Uterus (tissue), 2 donors: ENCODE measurements at regions not wholly inside any gene's neighbourhood (a gene's known extent, or its start where the extent isn't known, plus 50 kb on each side); places are given as distances from the start of the nearest gene placed in this dataset.

Source experiments
- POLR2A ChIP-seq, 2 donors: fragments of 450-650 bp; IDR thresholded peaks; one replicate each; pipeline ENCODE4 v1.6.1; 2016; ENCODE audit warnings: antibody characterized with exemption in 2 of 2, mild to moderate bottlenecking in 1 of 2, moderate library complexity in 1 of 2
- TF ChIP-seq, protein P1 (sequence below), 4 experiments: fragments of 200-600 bp in 2 of 4; fragments of 450-650 bp in 2 of 4; sonication (generic) in 2 of 4; IDR thresholded peaks; one replicate each; pipeline ENCODE4 v1.5.1; 2016 to 2019; ENCODE audit warnings: antibody characterized with exemption in 4 of 4, mild to moderate bottlenecking in 2 of 4, moderate library complexity in 1 of 4

DNA sequence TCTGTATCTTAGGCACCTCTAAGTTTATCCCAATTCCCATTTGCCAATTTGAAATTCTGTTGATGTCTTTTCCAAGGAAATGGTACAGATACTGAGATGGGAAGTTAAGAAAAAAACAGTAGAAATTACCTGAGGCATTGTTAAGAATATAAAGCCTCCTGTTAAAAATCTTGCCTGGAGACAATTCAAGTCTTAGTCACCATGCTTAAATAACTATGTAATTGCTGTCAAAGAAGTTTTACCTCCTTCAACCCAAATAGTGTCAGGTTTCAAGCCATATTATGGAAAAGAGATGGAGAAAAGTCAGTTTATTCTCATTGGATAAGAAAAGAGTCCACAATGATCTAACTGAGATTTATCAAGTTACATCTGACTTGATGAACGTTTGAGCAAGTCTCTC, 974.7 kb downstream of the GALC start:
- no peak for TF ChIP-seq POLR2A (IDR thresholded peaks at IDR 0.05)
- TF ChIP-seq, protein P1, sequence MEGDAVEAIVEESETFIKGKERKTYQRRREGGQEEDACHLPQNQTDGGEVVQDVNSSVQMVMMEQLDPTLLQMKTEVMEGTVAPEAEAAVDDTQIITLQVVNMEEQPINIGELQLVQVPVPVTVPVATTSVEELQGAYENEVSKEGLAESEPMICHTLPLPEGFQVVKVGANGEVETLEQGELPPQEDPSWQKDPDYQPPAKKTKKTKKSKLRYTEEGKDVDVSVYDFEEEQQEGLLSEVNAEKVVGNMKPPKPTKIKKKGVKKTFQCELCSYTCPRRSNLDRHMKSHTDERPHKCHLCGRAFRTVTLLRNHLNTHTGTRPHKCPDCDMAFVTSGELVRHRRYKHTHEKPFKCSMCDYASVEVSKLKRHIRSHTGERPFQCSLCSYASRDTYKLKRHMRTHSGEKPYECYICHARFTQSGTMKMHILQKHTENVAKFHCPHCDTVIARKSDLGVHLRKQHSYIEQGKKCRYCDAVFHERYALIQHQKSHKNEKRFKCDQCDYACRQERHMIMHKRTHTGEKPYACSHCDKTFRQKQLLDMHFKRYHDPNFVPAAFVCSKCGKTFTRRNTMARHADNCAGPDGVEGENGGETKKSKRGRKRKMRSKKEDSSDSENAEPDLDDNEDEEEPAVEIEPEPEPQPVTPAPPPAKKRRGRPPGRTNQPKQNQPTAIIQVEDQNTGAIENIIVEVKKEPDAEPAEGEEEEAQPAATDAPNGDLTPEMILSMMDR (IDR thresholded peaks at IDR 0.05) = no peak
